SK-N-MC (cell line): ENCODE measurements at regions not wholly inside any gene's neighbourhood (a gene's known extent, or its start where the extent isn't known, plus 50 kb on each side); places are given as distances from the start of the nearest gene placed in this dataset.

Source experiments
- EZH2 ChIP-seq: fragments of 200-600 bp; sonication (generic); IDR thresholded peaks from one replicate; pipeline ENCODE4 v1.6.1; 2017; ENCODE audit warnings: antibody characterized with exemption
- FOXP2 ChIP-seq: optimal IDR thresholded peaks from 2 replicates; pipeline ENCODE3; 2011; ENCODE audit warnings: mild to moderate bottlenecking, moderate library complexity; ENCODE audit not compliant: insufficient read depth; ENCODE audit errors: extremely low read length, control extremely low read depth
- POLR2AphosphoS5 ChIP-seq: IDR thresholded peaks from 2 replicates; pipeline ENCODE4 v1.6.1; 2012; ENCODE audit warnings: mild to moderate bottlenecking, low read depth, low read length, borderline replicate concordance

DNA sequence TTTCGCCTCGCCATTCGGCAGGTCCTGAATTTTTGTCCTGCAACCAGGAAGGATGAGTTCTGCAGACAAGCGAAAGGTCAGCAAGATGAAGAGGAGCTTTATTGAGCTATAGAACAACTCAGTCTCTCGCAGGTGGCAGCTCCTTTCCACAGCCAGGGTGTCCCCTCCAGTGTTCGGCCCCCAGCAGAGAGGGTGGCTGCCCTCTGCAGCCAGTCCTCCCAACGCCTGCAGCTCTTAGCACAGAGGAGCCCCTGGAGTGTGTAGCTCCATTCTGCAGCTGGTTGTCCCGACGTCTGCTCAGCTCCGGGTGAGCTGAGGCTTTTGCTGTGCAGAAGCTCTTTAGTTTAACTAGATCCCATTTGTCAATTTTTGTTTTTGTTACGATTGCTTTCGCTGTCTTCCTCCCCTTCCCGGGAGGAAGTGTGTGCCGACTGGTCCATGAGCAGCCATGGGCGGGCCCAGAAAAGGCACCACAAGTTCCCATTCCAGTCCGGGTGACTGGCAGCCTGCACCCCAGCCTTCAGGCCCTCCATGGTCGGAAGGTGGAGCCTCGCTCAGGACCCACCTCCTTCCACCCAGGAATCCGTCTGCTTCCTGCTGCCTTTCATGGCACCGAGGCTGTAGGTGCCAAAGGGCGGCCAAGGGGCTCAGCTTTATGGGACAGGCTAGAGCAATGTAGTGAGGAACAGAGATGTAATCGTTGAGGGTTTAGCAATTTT is 497.8 kb upstream of the CNTN4 start:
- TF ChIP-seq EZH2 = no peak
- TF ChIP-seq POLR2AphosphoS5 = no peak
- no peak for TF ChIP-seq FOXP2
